SU-DHL-6 (cell line): ENCODE measurements at regions not wholly inside any gene's neighbourhood (a gene's known extent, or its start where the extent isn't known, plus 50 kb on each side); places are given as distances from the start of the nearest gene placed in this dataset.

Experiments
- H2AFZ ChIP-seq: fragments of 200-600 bp; sonication (generic); 2 replicates; pipeline ENCODE4 v1.6.1; 2014; ENCODE audit warnings: low read depth, mild to moderate bottlenecking, moderate library complexity, mixed read lengths, antibody characterized with exemption, low read length; ENCODE audit not compliant: severe bottlenecking
- H3F3A ChIP-seq: fragments of 200-600 bp; shearing (Covaris generic); 2 replicates; pipeline ENCODE4 v1.6.0; 2016; ENCODE audit warnings: antibody characterized with exemption, mild to moderate bottlenecking; ENCODE audit not compliant: insufficient read depth
- H3K27ac ChIP-seq: fragments of 200-600 bp; sonication (generic); 2 replicates; pipeline ENCODE4 v1.5.1; 2016; ENCODE audit warnings: low read depth, mild to moderate bottlenecking, low read length, moderate library complexity, mixed read lengths
- H3K27me3 ChIP-seq: fragments of 200-600 bp; sonication (generic), shearing (Covaris generic); 2 replicates; pipeline ENCODE4 v1.6.0; 2014; ENCODE audit warnings: mild to moderate bottlenecking, low read length
- H3K36me3 ChIP-seq: fragments of 200-600 bp; sonication (generic); 2 replicates; pipeline ENCODE4 v1.6.1; 2014; ENCODE audit warnings: mild to moderate bottlenecking, low read length, mixed read lengths
- H3K4me2 ChIP-seq: fragments of 300-600, 200-600 bp; shearing (Covaris generic), sonication (generic); 2 replicates; pipeline ENCODE4 v1.6.0; 2014; ENCODE audit warnings: low read length, low read depth, mild to moderate bottlenecking; ENCODE audit not compliant: poor library complexity, severe bottlenecking
- H3K4me3 ChIP-seq: fragments of 200-600 bp; sonication (generic); 2 replicates; pipeline ENCODE4 v1.5.1; 2014; ENCODE audit warnings: antibody characterized with exemption, low read length, mild to moderate bottlenecking, mixed read lengths; ENCODE audit not compliant: insufficient read depth, poor library complexity, severe bottlenecking
- H3K79me2 ChIP-seq: fragments of 200-600 bp; sonication (generic); 2 replicates; pipeline ENCODE4 v1.6.1; 2014; ENCODE audit warnings: mild to moderate bottlenecking, low read length, moderate library complexity; ENCODE audit not compliant: insufficient read depth
- H3K9ac ChIP-seq: fragments of 200-600 bp; sonication (generic); 2 replicates; pipeline ENCODE4 v1.7.0; 2014; ENCODE audit warnings: mild to moderate bottlenecking, low read length
- H3K9me2 ChIP-seq: fragments of 200-600 bp; sonication (generic); replicated peaks from 2 replicates; pipeline ENCODE4 v1.6.1; 2014; ENCODE audit warnings: low read length; ENCODE audit not compliant: insufficient read depth
- H3K9me3 ChIP-seq: fragments of 200-600 bp; sonication (generic); 2 replicates; pipeline ENCODE4 v1.6.1; 2014; ENCODE audit warnings: low read length, mixed read lengths; ENCODE audit not compliant: insufficient read depth
- H4K20me1 ChIP-seq: fragments of 200-600 bp; sonication (generic); 2 replicates; pipeline ENCODE4 v1.6.1; 2014; ENCODE audit warnings: low read depth, mild to moderate bottlenecking, antibody characterized with exemption, low read length, moderate library complexity, mixed read lengths
- CTCF ChIP-seq: fragments of 200-600 bp; sonication (generic); IDR thresholded peaks from one replicate; pipeline ENCODE4 v1.5.1; 2017; ENCODE audit warnings: antibody characterized with exemption, mild to moderate bottlenecking, low read length, moderate library complexity; ENCODE audit not compliant: insufficient read depth, poor library complexity, severe bottlenecking
- EZH2phosphoT487 ChIP-seq: fragments of 200-600 bp; sonication (generic), shearing (Covaris generic); conservative IDR thresholded peaks from 2 replicates; pipeline ENCODE4 v1.6.1; 2018; ENCODE audit warnings: mild to moderate bottlenecking, antibody characterized with exemption, low read length, moderate library complexity, mixed read lengths

- Histone ChIP-seq H2AFZ (no peak overlapping the region), H3K4me2 (no peak overlapping the region), H3F3A (no peaks in the 10 kb centered on the region), H3K36me3 (no peaks in the 10 kb centered on the region), H3K9ac (no peak overlapping the region), H3K27me3 (no peaks in the 10 kb centered on the region), H3K9me2 (no peaks in the 10 kb centered on the region), H3K9me3 (no peaks in the 10 kb centered on the region; the same call in 1 of the 2 replicates), H4K20me1 (no peaks in the 10 kb centered on the region), H3K79me2 (no peaks in the 10 kb centered on the region), H3K27ac (no peak overlapping the region), H3K4me3 (no peak overlapping the region)
- TF ChIP-seq EZH2phosphoT487 = no peak
Measured at GRCh38 chr2:206390181-206390580, 53.2 kb upstream of the ADAM23 start.

GRCh38 chr2:206392118-206392517 lies 51.2 kb upstream of the ADAM23 start:
- no peaks in the 10 kb centered on the region for H3F3A ChIP-seq
- H3K9me2 ChIP-seq = no peaks in the 10 kb centered on the region
- no peak for TF ChIP-seq EZH2phosphoT487
- peak; percentile 65 for TF ChIP-seq CTCF
- no peak overlapping the region for H2AFZ ChIP-seq
- H3K79me2 ChIP-seq = no peaks in the 10 kb centered on the region
- no peaks in the 10 kb centered on the region for H3K36me3 ChIP-seq
- no peak overlapping the region for H3K9ac ChIP-seq
- H3K9me3 ChIP-seq = no peaks in the 10 kb centered on the region; the same call in 1 of the 2 replicates
- no peak overlapping the region for H3K4me2 ChIP-seq
- H3K27me3 ChIP-seq = no peaks in the 10 kb centered on the region
- H3K4me3 ChIP-seq = no peak overlapping the region
- no peak overlapping the region for H3K27ac ChIP-seq
- H4K20me1 ChIP-seq = no peaks in the 10 kb centered on the region
